ENCODE measurements at regions not wholly inside any gene's neighbourhood (a gene's known extent, or its start where the extent isn't known, plus 50 kb on each side); places are given as distances from the start of the nearest gene placed in this dataset.

- no peak overlapping the region for H3K4me2 ChIP-seq (ENCODE audit: insufficient read depth, low read length, poor library complexity, severe bottlenecking)
- no peaks in the 10 kb centered on the region for H3K9me3 ChIP-seq (replicated peaks in 1 of 2; ENCODE audit: control insufficient read depth in 2 of 2, insufficient read depth in 1 of 2, low read depth in 1 of 2, low read length in 2 of 2)
- H3K4me3 ChIP-seq (ENCODE audit: low read length in 2 of 2): no peak overlapping the region
- no peak overlapping the region for H2AFZ ChIP-seq (ENCODE audit: low read length)
- no peak overlapping the region for H2BK5ac ChIP-seq (ENCODE audit: low read length)
- H3K18ac ChIP-seq (ENCODE audit: low read length): no peak overlapping the region
- no peak overlapping the region for H2BK15ac ChIP-seq (ENCODE audit: low read length)
- no peak overlapping the region for H2AK5ac ChIP-seq (ENCODE audit: low read depth, low read length)
- no peak overlapping the region for H3K23ac ChIP-seq (ENCODE audit: low read depth, low read length, poor library complexity)
- H4K91ac ChIP-seq (ENCODE audit: low read depth, low read length, poor library complexity): no peak overlapping the region
- no peak for DNase-seq (ENCODE audit: low spot score)
- H3K36me3 ChIP-seq (replicated peaks in 1 of 2; ENCODE audit: control insufficient read depth in 2 of 2, insufficient read depth in 2 of 2, low read length in 2 of 2): no peaks in the 10 kb centered on the region
- H3K27ac ChIP-seq (replicated peaks; ENCODE audit: low read length): no peak overlapping the region
- no peak overlapping the region for H2BK120ac ChIP-seq (ENCODE audit: low read depth, low read length)
- no CpG with 5 or more reads among the region's 33 CpGs for WGBS, 2 donors (ENCODE audit: extremely low coverage in 2 of 2, insufficient read length in 2 of 2, insufficient replicate concordance in 1 of 2)
- no peaks in the 10 kb centered on the region for H3K79me1 ChIP-seq (ENCODE audit: low read depth, low read length)
- no peaks in the 10 kb centered on the region for H3K27me3 ChIP-seq (ENCODE audit: control insufficient read depth in 3 of 3, insufficient read depth in 3 of 3, low read depth in 1 of 3, low read length in 3 of 3)
- H3K4ac ChIP-seq (ENCODE audit: low read length): no peak overlapping the region
- H3K9ac ChIP-seq (ENCODE audit: low read depth, low read length, poor library complexity): no peak overlapping the region
- H2BK12ac ChIP-seq (ENCODE audit: low read length): no peak overlapping the region
- no peak overlapping the region for H3K14ac ChIP-seq (ENCODE audit: low read length)
- H4K8ac ChIP-seq (ENCODE audit: low read depth, low read length): no peak overlapping the region
- no peaks in the 10 kb centered on the region for H3K4me1 ChIP-seq (ENCODE audit: control insufficient read depth in 2 of 2, insufficient read depth in 1 of 2, low read depth in 1 of 2, low read length in 2 of 2)
These were observed 303.4 kb downstream of the CENPW start for GRCh38 chr6:126643352-126643751.

GRCh38 chr6:126650931-126651330 is 311.0 kb downstream of the CENPW start:
- H3K36me3 ChIP-seq (replicated peaks in 1 of 2; ENCODE audit: control insufficient read depth in 2 of 2, insufficient read depth in 2 of 2, low read length in 2 of 2): no peaks in the 10 kb centered on the region
- no peak overlapping the region for H2AK5ac ChIP-seq (ENCODE audit: low read depth, low read length)
- no peak overlapping the region for H3K4ac ChIP-seq (ENCODE audit: low read length)
- no peaks in the 10 kb centered on the region for H3K27me3 ChIP-seq (ENCODE audit: control insufficient read depth in 3 of 3, insufficient read depth in 3 of 3, low read depth in 1 of 3, low read length in 3 of 3)
- no peak overlapping the region for H3K9ac ChIP-seq (ENCODE audit: low read depth, low read length, poor library complexity)
- H3K79me1 ChIP-seq (ENCODE audit: low read depth, low read length): no peaks in the 10 kb centered on the region
- no peak overlapping the region for H2BK120ac ChIP-seq (ENCODE audit: low read depth, low read length)
- H4K8ac ChIP-seq (ENCODE audit: low read depth, low read length): no peak overlapping the region
- no peak for DNase-seq (ENCODE audit: low spot score)
- no peaks in the 10 kb centered on the region for H3K4me1 ChIP-seq (ENCODE audit: control insufficient read depth in 2 of 2, insufficient read depth in 1 of 2, low read depth in 1 of 2, low read length in 2 of 2)
- H3K27ac ChIP-seq (replicated peaks; ENCODE audit: low read length): no peak overlapping the region
- no peak overlapping the region for H2BK12ac ChIP-seq (ENCODE audit: low read length)
- WGBS, 2 donors (ENCODE audit: extremely low coverage in 2 of 2, insufficient read length in 2 of 2, insufficient replicate concordance in 1 of 2): no CpG with 5 or more reads among the region's 2 CpGs
- H2AFZ ChIP-seq (ENCODE audit: low read length): no peak overlapping the region
- H3K9me3 ChIP-seq (replicated peaks in 1 of 2; ENCODE audit: control insufficient read depth in 2 of 2, insufficient read depth in 1 of 2, low read depth in 1 of 2, low read length in 2 of 2): peaks cover 6 to 10% of the 10 kb centered on the region in 2 donors
- no peak overlapping the region for H3K4me3 ChIP-seq (ENCODE audit: low read length in 2 of 2)
- no peak overlapping the region for H2BK5ac ChIP-seq (ENCODE audit: low read length)
- no peak overlapping the region for H3K18ac ChIP-seq (ENCODE audit: low read length)
- H3K14ac ChIP-seq (ENCODE audit: low read length): no peak overlapping the region
- H2BK15ac ChIP-seq (ENCODE audit: low read length): no peak overlapping the region
- H3K4me2 ChIP-seq (ENCODE audit: insufficient read depth, low read length, poor library complexity, severe bottlenecking): no peak overlapping the region
- no peak overlapping the region for H4K91ac ChIP-seq (ENCODE audit: low read depth, low read length, poor library complexity)
- H3K23ac ChIP-seq (ENCODE audit: low read depth, low read length, poor library complexity): no peak overlapping the region

GRCh38 chr6:126657561-126658175 is 317.8 kb downstream of the CENPW start:
- Histone ChIP-seq H3K79me1 (ENCODE audit: low read depth, low read length) (no peaks in the 10 kb centered on the region), H3K9ac (ENCODE audit: low read depth, low read length, poor library complexity) (no peak overlapping the region), H3K36me3 (replicated peaks in 1 of 2; ENCODE audit: control insufficient read depth in 2 of 2, insufficient read depth in 2 of 2, low read length in 2 of 2) (no peaks in the 10 kb centered on the region), H2BK5ac (ENCODE audit: low read length) (no peak overlapping the region), H2BK12ac (ENCODE audit: low read length) (no peak overlapping the region), H3K4me3 (ENCODE audit: low read length in 2 of 2) (no peak overlapping the region), H2AK5ac (ENCODE audit: low read depth, low read length) (no peak overlapping the region), H4K91ac (ENCODE audit: low read depth, low read length, poor library complexity) (no peak overlapping the region), H3K4me1 (ENCODE audit: control insufficient read depth in 2 of 2, insufficient read depth in 1 of 2, low read depth in 1 of 2, low read length in 2 of 2) (no peaks in the 10 kb centered on the region), H3K27ac (replicated peaks; ENCODE audit: low read length) (no peak overlapping the region), H2BK15ac (ENCODE audit: low read length) (no peak overlapping the region), H3K18ac (ENCODE audit: low read length) (no peak overlapping the region), H2AFZ (ENCODE audit: low read length) (no peak overlapping the region), H2BK120ac (ENCODE audit: low read depth, low read length) (no peak overlapping the region), H3K14ac (ENCODE audit: low read length) (no peak overlapping the region), H3K9me3 (replicated peaks in 1 of 2; ENCODE audit: control insufficient read depth in 2 of 2, insufficient read depth in 1 of 2, low read depth in 1 of 2, low read length in 2 of 2) (peaks cover 6 to 10% of the 10 kb centered on the region in 2 donors), H3K27me3 (ENCODE audit: control insufficient read depth in 3 of 3, insufficient read depth in 3 of 3, low read depth in 1 of 3, low read length in 3 of 3) (no peaks in the 10 kb centered on the region), H3K4me2 (ENCODE audit: insufficient read depth, low read length, poor library complexity, severe bottlenecking) (no peak overlapping the region), H3K23ac (ENCODE audit: low read depth, low read length, poor library complexity) (no peak overlapping the region), H4K8ac (ENCODE audit: low read depth, low read length) (no peak overlapping the region), H3K4ac (ENCODE audit: low read length) (no peak overlapping the region)
- no peak for DNase-seq (ENCODE audit: low spot score)
- WGBS, 2 donors (ENCODE audit: extremely low coverage in 2 of 2, insufficient read length in 2 of 2, insufficient replicate concordance in 1 of 2): no CpG with 5 or more reads among the region's 3 CpGs

- Histone ChIP-seq H3K18ac (ENCODE audit: low read length) (no peak overlapping the region), H2BK15ac (ENCODE audit: low read length) (no peak overlapping the region), H2AK5ac (ENCODE audit: low read depth, low read length) (no peak overlapping the region), H3K4me1 (ENCODE audit: control insufficient read depth in 2 of 2, insufficient read depth in 1 of 2, low read depth in 1 of 2, low read length in 2 of 2) (no peaks in the 10 kb centered on the region), H4K8ac (ENCODE audit: low read depth, low read length) (no peak overlapping the region), H2BK5ac (ENCODE audit: low read length) (no peak overlapping the region), H3K79me1 (ENCODE audit: low read depth, low read length) (no peaks in the 10 kb centered on the region), H4K91ac (ENCODE audit: low read depth, low read length, poor library complexity) (no peak overlapping the region), H3K4ac (ENCODE audit: low read length) (no peak overlapping the region), H3K14ac (ENCODE audit: low read length) (no peak overlapping the region), H3K27ac (replicated peaks; ENCODE audit: low read length) (no peak overlapping the region), H3K4me3 (ENCODE audit: low read length in 2 of 2) (no peak overlapping the region), H2BK120ac (ENCODE audit: low read depth, low read length) (no peak overlapping the region), H3K23ac (ENCODE audit: low read depth, low read length, poor library complexity) (no peak overlapping the region), H2BK12ac (ENCODE audit: low read length) (no peak overlapping the region), H3K27me3 (ENCODE audit: control insufficient read depth in 3 of 3, insufficient read depth in 3 of 3, low read depth in 1 of 3, low read length in 3 of 3) (no peaks in the 10 kb centered on the region), H3K9ac (ENCODE audit: low read depth, low read length, poor library complexity) (no peak overlapping the region), H3K36me3 (replicated peaks in 1 of 2; ENCODE audit: control insufficient read depth in 2 of 2, insufficient read depth in 2 of 2, low read length in 2 of 2) (no peaks in the 10 kb centered on the region), H3K4me2 (ENCODE audit: insufficient read depth, low read length, poor library complexity, severe bottlenecking) (no peak overlapping the region), H3K9me3 (replicated peaks in 1 of 2; ENCODE audit: control insufficient read depth in 2 of 2, insufficient read depth in 1 of 2, low read depth in 1 of 2, low read length in 2 of 2) (peaks cover 0 to 2% of the 10 kb centered on the region in 2 donors), H2AFZ (ENCODE audit: low read length) (no peak overlapping the region)
- no peak for DNase-seq (ENCODE audit: low spot score)
- WGBS, 2 donors (ENCODE audit: extremely low coverage in 2 of 2, insufficient read length in 2 of 2, insufficient replicate concordance in 1 of 2): no CpG with 5 or more reads among the region's 1 CpG
These were observed 320.5 kb downstream of the CENPW start for GRCh38 chr6:126660376-126660775.

Data from neuronal stem cell (in vitro differentiated cells).